Stimulated activated naive CD4-positive, alpha-beta T cell (primary cell): ENCODE measurements at regions not wholly inside any gene's neighbourhood (a gene's known extent, or its start where the extent isn't known, plus 50 kb on each side); places are given as distances from the start of the nearest gene placed in this dataset.
"Not testable (repeated sequence)": the region's sequence is repeated elsewhere in the genome, so short reads cannot be mapped to it uniquely, and the experiment has no call there.

ENCODE experiments used
- DNase-seq, 6 experiments: peaks; one replicate each; lab custom pipeline; 2025; lab: John Stamatoyannopoulos, UW

DNA sequence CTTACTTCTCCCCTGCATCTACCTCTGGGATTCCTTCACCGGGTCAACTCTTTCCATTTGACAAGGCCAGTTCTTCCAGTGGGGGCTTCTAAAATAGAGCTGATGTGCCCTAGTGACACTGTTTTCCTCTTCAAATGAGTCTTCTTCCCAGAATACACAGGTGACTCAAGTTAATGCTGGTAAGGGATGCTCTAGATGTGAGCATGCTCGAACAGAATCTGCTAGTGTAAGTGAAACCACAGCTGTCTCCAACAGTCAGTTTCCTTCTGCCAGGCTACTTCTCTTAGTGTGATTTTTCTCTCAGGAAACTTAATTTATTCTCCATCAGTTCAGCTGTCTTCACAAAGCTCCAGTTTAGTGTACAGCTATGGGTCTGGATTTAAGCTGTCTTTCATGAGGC lies 194.9 kb upstream of the C1orf87 start:
- DNase-seq: no peak

DNA sequence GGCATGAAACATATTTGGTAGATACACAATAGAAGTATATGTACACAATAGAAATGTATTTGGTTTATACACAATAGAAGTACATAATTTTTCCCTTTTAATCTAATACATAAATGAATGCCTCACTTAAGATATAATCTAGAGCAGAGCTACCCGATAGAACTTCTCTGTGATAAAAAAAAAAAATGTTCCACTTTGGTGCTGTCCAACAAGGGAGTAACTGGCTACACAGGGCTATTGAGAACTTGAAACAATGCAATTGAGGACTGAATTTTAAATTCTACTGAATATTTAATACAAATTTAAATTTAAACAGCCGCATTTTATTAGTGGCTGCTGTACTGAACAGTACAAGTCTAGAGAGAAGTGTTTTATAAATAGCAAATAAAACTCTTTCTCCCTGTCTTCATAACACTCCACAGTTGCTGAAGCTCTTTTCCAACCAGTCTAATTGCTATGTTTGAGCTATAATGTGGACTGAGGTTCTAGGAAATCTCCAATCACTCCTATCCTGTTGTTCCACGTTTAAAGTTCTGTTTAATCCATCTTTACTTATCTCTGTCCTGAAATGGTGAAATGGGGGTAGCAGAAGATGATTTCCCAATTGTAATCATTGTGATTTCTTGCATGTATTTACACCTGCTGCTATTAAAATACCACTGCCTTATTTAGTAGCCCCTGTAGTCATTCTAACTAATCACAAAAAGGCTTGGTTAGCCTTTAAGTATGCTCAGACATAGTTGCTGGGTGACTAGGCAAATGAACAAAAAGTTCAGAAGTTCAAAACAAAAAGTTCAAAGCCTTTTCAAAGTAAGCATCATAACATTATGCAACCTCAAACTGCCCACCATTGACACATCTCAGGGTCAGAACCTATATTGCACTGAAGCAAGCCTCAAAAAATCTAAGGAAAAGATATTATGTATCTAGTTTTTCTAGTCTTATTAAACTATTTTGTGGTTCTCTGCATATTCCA lies 192.3 kb upstream of the C1orf87 start:
- no peak for DNase-seq

DNA sequence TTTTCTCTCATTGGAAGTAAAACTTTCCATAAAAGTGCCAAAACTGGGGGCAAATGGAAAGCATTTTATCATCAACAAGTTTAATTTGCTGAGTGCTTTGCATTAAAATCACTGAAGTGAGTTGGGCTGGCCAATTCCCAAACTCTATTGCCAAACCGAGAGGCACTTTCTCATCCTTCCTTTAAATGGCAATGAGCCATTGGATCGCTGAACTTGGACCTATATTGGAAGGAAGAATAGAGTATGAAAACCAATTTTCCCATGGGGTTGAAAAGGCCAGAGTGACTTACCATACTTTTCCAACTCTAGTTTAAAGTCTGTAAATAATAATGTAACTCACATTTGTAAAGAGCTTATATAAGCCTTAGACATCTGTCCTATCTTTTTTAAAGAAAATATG lies 189.1 kb upstream of the C1orf87 start:
- DNase-seq: no peak

DNA sequence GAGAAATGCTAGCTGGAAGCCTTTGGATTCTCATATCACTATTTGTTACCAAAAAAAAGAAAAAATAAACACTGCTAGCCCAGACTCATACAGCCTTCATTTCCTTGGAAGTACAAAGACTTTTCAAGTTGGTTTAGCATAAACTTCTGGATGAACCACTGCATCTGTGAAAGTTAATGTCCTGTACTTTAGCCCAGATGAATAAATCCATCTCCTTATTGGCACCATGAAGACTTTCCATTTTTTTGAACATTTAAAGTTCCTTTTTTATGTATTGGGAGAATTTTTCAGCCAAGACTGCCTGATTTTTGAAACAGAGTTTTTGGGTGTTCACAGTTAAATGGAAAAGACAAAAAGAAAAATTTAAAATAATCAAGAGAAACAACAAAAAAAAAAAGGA lies 184.0 kb upstream of the C1orf87 start:
- no peak for DNase-seq

DNA sequence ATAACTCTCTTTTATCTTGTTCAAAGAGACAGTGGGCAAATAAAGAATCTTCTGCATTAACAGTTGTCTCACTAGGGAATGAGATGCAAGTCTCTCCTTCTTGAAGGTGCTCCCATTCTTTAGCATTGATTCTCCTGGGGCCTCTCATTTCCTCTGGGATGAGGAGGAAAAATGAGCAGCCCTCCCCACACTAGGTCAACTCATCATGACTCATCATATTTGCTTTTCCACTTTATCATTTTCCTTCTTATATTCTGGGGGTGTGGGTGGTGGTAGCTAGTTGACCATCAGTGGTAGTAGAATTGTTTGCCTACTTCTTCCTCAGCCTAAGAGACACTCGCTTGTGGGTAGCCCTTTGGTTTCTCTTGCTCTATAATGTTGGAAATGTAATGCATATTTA lies 182.0 kb upstream of the C1orf87 start:
- DNase-seq: no peak

DNA sequence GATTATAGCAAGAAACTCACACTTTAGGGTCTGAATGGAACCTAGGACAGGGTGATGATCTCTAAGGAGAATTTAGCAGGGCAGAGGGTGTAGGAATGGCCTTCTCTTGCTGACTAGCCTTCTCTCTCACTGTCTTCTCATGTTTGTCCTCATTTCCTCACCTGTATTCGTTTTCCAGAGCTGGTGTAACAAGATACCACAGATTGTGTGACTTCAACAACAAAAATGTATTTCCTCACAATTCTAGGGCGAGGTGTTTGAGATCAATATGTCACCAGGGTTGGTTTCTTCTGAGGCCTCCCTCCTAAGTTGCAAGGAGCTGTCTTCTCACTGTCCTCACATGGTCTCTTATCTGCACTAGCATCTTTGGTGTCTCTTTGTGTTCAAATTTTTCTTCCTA lies 177.9 kb upstream of the C1orf87 start:
- no peak for DNase-seq

DNA sequence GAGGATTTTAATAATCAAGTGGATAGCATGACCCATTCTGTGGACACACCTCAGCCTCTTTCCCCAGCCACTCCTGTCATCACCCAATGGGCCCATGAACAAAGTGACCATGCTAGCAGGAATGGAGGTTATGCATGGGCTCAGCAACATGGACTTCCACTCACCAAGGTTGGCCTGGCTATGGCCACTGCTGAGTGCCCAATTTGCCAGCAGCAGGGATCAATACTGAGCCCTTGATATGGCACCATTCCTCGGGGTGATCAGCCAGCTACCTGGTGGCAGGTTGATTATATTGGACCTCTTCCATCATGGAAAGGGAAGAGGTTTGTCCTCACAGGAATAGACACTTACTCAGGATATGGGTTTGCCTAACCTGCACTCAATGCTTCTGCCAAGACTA lies 173.9 kb upstream of the C1orf87 start:
- not testable (repeated sequence) for DNase-seq

DNA sequence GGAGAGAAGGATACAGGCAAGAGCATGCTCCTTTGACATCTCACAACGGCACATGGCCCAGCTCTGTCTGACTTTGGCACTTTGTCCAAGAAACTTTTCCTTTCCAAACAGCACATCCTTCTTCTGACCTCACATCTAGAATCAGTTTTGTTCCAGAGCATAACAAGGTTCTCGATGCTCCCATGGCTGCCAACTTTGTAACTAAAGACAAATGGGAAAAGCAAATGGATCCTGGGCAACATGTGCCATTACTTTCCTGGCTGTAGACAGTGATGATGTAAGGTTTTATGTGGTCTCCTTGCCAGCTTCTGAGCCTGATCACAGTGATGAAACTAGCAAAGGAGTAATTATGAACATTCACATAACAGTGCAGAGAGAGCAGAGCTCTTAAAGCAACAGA lies 171.8 kb upstream of the C1orf87 start:
- no peak for DNase-seq

DNA sequence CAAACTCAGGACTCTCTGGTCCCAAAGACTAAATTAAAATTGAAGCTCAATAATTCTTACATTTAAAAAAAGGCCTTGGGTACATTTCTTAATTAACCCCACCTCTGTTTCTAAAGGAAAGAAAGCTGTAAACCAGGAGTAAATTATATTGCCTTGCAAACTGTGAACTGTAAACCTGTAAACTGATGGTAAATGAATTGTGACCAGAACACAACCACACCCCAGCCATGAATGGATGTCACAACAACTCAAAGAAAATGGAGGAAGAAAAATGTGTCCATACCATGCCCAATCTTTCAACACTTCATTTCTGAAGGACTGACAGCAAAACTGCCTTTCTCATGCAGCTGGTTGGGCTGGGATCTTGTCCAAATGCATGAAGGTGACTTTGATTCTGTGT lies 171.3 kb upstream of the C1orf87 start:
- no peak for DNase-seq

DNA sequence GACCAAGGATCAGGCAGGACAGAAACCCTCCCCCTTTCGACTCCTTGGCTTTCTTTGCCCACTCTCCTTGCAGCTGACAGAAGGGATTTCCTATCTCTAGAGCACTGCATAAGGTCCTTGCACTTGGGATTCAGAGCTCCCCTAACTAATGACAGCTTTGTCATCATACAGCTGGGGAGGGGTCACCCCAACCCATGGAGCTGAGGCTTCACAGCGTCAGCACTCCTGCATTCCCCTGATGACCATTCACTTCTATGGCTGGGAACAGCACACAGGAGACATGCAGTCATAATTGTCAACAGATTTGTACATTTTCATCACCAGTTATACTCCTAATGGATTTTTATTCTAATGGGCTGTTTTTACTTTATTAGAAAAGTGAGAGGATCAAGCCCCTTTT lies 161.7 kb upstream of the C1orf87 start:
- no peak for DNase-seq

DNA sequence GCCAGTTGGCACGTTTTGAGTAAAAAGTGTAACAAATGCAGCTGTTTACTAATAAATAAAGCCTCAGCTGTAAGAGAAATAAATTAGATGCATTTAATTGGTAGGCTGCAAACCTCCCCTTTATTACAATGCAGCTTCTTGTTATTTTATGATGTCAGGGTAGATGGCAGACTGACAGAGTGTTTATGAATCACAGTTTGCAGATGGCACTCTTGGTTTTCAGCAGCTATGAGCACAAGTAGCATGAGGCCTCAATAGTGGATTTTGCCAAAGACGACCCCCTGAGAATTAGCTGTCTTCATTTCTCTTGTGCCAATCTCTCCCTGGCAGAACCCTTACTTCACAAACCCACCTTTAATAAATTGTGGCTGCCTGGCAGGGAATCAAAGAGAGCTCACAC lies 161.2 kb upstream of the C1orf87 start:
- DNase-seq: no peak

DNA sequence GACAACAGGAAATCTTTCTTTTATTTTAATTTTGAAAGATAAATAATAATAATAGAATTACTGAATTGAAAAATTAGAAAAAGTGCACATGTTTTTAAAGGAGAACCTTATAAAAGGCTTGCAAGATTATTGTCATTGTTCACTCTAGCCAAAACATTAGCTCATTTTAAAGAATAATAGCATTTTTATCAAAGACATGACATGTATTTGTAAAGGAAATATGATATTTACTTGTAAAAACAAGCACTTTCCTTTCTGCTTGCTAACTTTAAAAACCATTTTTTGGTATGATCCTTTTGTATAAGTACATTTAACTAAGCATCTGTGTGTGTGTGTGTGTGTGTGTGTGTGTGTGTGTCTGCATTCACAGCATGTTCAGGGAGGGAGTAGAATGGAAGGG lies 156.3 kb upstream of the C1orf87 start:
- no peak for DNase-seq

DNA sequence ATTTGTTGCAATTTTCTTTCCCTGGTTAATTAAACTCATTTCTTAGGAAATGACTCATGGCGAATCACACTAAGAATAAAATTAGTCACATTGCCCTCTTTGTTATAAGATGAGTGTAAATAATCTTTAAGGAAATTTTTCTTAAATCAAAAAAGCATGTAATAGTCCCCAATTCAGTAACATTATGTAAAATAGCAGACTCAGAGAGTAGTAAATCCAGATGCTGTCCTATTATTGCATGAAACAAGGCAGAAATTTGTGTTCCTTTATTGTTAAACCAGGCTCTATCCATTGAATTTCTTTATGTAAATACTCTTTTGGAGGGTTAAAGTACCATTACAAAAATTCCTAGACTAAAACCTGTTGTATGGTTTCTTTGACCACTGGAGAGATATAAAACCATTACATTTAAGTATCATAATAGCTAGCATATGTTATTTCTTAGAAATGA lies 154.5 kb upstream of the C1orf87 start:
- DNase-seq: no peak

DNA sequence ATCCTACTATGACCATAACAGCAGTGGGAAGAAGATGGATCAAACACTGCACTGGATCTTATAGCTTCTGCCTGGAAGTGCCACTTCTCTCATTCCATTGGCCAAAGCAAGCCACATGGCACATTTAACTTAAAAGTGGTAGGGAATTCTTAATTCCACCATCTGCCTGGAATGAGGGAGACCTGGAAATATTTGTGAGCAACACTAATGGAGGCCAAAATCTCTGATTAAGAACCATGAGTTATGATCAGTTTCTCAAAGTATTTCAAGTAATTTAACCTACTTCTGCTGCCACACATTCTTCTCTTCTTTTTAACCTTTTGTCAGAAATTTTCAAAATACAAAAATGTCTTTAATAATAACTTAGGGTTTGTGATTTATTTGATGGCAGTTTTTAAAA lies 154.0 kb upstream of the C1orf87 start:
- DNase-seq: no peak

DNA sequence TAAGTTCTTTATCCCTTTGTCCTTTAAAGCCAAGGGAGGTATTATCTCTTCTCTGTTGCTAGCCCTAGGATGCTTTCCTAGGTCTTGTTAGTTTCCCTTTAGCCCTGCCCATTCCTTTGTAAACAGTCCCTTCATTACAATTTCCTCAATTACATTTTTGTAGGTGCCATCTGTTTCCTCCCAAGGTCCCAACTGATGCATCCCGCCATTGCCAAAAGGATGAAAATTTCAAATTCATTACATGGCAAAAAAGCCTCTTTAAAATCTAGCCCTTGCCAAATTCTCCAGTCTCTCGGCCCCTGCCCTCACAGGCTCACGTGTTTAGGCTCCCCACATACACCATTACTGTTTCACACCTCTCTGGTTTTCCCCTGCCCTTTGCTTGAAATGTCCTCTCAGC lies 151.9 kb upstream of the C1orf87 start:
- DNase-seq: no peak

DNA sequence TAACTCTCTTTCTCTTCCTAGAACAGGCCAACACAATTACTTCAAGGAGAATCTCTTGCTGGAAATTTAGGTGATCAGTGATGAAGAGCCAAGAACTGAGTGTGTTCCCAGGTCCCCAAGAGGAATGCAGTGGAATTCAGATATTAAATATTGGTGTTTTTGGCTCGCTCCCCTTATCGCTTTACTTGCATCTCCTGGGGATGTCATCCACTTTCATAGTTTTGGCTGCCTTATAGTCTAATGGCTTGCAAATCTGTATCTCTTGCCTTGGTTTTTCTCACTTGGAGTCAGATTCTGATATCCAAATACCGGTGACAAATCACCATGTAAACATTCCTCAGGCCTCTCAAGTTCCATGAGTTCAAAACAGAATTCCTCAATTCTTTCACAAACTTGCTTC lies 151.0 kb upstream of the C1orf87 start:
- no peak for DNase-seq

DNA sequence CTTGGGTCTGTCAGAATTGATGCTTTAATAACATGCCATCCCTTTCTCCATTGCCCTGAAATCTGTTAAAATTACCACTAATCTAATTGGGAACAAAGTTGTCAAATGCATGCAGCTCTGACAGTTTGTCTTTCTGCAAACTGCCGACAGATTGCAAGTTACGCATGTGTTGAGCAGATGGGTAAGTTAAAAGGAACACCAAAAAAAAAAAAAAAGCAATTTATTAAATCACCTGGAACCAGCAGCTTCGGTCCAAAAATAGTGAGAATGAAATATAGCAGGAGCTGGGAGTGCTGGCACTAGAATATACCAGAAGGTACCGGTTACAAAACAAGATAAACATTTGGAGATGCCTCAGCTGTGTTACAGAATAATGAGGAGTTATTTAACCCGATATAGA lies 149.6 kb upstream of the C1orf87 start:
- no peak for DNase-seq

DNA sequence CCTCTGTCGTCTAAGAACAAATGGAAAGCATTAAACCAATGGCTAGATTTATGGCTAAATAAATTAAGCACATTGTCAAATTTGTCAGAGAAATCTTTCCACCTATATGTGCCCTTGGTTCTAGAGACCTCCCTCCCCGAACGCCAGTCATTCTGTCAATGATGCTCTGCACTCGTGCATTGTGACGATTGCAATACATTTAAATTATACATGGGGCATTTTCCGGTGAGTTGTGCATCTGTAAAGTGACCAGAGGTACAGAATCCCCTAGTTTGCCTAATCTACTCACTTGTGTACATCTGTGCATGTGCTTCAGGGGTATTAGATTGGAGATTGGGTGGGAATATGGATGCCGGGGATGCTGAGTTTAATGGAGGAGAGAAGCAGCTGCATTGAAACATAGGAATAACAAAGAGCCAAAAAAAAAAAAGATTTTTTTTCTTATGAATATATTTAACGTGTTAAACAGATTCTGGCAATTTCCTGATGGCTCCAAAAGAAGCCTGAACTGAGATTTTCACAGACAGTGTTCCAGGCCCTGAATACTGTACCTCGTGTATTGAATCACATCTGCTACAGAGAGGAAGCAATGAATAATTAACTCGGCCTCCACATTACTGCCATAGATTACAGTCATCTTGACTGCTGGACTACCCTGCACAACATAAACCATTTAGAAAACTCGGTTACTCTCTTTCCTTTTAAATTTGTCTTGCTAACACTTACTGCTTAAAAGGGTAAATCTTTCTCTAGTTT lies 149.0 kb upstream of the C1orf87 start:
- no peak for DNase-seq

DNA sequence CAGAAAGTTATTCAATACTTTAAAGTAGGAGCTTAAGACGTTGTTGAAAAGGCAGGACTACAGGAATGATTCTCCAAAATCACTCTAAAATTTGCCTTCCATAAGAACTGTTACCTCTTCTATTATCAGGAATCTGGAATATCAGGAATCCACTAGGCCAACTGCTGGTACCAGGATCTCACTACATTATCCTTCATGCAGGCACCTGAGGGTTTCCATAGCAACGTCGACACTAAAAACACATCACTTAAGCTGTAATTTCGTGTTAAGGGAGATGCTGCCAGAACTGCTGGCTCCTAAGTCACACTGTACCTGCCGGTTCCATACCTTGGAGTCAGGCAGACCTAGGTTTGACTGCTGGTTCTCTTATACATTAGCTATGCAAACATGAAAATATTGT lies 139.7 kb upstream of the C1orf87 start:
- no peak for DNase-seq

DNA sequence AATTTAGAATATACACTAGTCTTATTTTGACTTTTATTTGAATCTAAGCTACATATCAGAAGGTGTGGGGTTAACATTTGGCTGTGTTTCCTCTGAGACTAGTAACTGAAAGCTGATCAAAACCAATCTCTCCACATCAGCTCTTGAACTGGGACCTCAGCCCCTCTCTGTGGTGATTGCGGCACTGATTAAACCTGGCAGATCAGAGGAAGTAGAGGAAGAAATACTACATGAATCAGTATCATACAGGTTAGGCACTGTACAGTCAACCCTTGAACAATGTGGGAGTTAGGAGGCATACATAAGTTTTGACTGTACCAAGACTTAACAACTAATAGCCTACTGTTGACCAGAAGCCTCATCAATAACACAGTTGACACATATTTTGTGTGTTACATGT lies 122.5 kb upstream of the C1orf87 start:
- no peak for DNase-seq

DNA sequence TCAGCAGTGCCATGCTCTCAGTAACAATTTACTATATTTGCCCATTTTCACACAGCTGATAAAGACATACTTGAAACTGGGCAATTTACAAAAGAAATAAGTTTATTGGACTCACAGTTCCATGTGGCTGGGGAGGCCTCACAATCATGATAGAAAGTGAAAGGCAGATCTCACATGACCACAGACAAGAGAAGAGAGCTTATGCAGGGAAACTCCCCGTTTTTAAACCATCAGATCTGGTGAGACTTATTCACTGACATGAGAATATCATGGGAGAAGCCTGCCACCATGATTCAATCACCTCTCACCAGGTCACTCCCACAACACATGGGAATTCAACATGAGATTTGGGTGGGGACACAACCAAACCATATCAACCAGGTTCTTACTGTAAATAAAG lies 112.1 kb upstream of the C1orf87 start:
- no peak for DNase-seq

DNA sequence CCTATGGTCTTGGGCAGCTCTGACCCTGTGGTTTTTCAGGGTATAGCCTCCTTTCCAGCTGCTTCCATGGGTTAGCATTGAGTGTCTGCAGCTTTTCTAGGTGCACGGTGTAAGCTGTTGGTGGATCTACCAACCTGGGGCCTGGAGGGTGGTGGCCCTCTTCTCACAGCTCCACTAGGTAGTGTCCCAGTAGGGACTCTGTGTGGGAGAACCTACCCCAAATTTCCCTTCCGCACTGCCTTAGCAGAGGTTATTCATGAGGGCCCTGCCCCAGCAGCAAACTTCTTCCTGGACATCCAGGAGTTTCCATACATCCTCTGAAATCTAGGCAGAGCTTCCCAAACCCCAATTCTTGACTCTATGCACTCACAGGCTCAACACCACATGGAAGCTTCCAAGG lies 111.0 kb upstream of the C1orf87 start:
- DNase-seq: no peak
